Keratinocyte (primary cell): ENCODE measurements at regions not wholly inside any gene's neighbourhood (a gene's known extent, or its start where the extent isn't known, plus 50 kb on each side); places are given as distances from the start of the nearest gene placed in this dataset.

Source experiments
- DNase-seq: peaks from one replicate; pipeline ENCODE4 v3.0.0-alpha.2; 2011; ENCODE audit warnings: low read depth, missing footprints, low spot score
- FAIRE-seq: peaks from 2 replicates; lab custom pipeline; 2011; peaks lifted over from hg19 to GRCh38; lab: Jason Lieb, UNC
- H2AFZ ChIP-seq: 2 replicates; pipeline ENCODE4 v1.6.0; 2012; ENCODE audit warnings: low read length, control low read depth, inconsistent platforms; ENCODE audit not compliant: control insufficient read depth
- H3K27ac ChIP-seq: 2 replicates; pipeline ENCODE4 v1.5.1; 2011; ENCODE audit warnings: low read length; ENCODE audit not compliant: control insufficient read depth, insufficient read depth
- H3K27me3 ChIP-seq: 3 replicates; pipeline ENCODE4 v1.6.0; 2011; ENCODE audit warnings: low read length; ENCODE audit not compliant: control insufficient read depth, insufficient read depth; ENCODE audit errors: extremely low read depth
- H3K36me3 ChIP-seq, 2 experiments: 2 replicates in 1 of 2; 3 replicates in 1 of 2; pipeline ENCODE4 v1.5.1; 2011; ENCODE audit warnings: low read length in 2 of 2, mild to moderate bottlenecking in 1 of 2; ENCODE audit not compliant: control insufficient read depth in 2 of 2, insufficient read depth in 2 of 2; ENCODE audit errors: extremely low read depth in 1 of 2
- H3K4me1 ChIP-seq: 3 replicates; pipeline ENCODE4 v1.5.1; 2011; ENCODE audit warnings: low read length; ENCODE audit not compliant: control insufficient read depth, insufficient read depth; ENCODE audit errors: extremely low read depth
- H3K4me2 ChIP-seq: 3 replicates; pipeline ENCODE4 v1.6.0; 2011; ENCODE audit warnings: low read depth, low read length; ENCODE audit not compliant: control insufficient read depth, insufficient read depth; ENCODE audit errors: extremely low read depth
- H3K4me3 ChIP-seq, 3 experiments: fragments of 200-600 bp in 1 of 3; sonication (generic) in 1 of 3; 2 replicates in 2 of 3; 3 replicates in 1 of 3; pipeline ENCODE4 v1.5.1; 2011 to 2016; ENCODE audit warnings: low read length in 3 of 3, mild to moderate bottlenecking in 3 of 3, control low read depth in 2 of 3, inconsistent platforms in 1 of 3, low read depth in 1 of 3, mixed read lengths in 1 of 3, mixed run types in 1 of 3, moderate library complexity in 1 of 3; ENCODE audit not compliant: control insufficient read depth in 2 of 3, insufficient read depth in 2 of 3; ENCODE audit errors: extremely low read depth in 1 of 3
- H3K79me2 ChIP-seq: 2 replicates; pipeline ENCODE4 v1.6.0; 2012; ENCODE audit warnings: low read length; ENCODE audit not compliant: control insufficient read depth, insufficient read depth
- H3K9ac ChIP-seq: 3 replicates; pipeline ENCODE4 v1.6.0; 2011; ENCODE audit warnings: low read length; ENCODE audit not compliant: control insufficient read depth, insufficient read depth; ENCODE audit errors: extremely low read depth
- H3K9me1 ChIP-seq: 3 replicates; pipeline ENCODE4 v1.6.0; 2011; ENCODE audit warnings: low read length; ENCODE audit not compliant: control insufficient read depth, insufficient read depth; ENCODE audit errors: extremely low read depth
- H3K9me3 ChIP-seq: 2 replicates; pipeline ENCODE4 v1.5.1; 2012; ENCODE audit warnings: low read depth, low read length; ENCODE audit not compliant: control insufficient read depth
- H4K20me1 ChIP-seq: 3 replicates; pipeline ENCODE4 v1.6.0; 2011; ENCODE audit warnings: low read length; ENCODE audit not compliant: control insufficient read depth, insufficient read depth; ENCODE audit errors: extremely low read depth
- CTCF ChIP-seq, 3 experiments: IDR thresholded peaks in 1 of 3; conservative IDR thresholded peaks in 1 of 3; optimal IDR thresholded peaks in 1 of 3; 2 replicates in 2 of 3; 3 replicates in 1 of 3; pipeline versions ENCODE3 to v1.5.1; 2011; ENCODE audit warnings: low read length in 3 of 3, mild to moderate bottlenecking in 3 of 3, moderate library complexity in 2 of 3, control low read depth in 1 of 3, inconsistent platforms in 1 of 3; ENCODE audit not compliant: insufficient read depth in 2 of 3; ENCODE audit errors: extremely low read depth in 1 of 3
- EZH2 ChIP-seq: IDR thresholded peaks from one replicate; pipeline ENCODE4 v1.6.1; 2012; ENCODE audit warnings: inconsistent platforms, mild to moderate bottlenecking, low read length, moderate library complexity
- dilution Hi-C: fragments of 300-500 bp; cut with MboI; formaldehyde crosslinking; loops from one replicate; pipeline ENCODE4 v1.7.0; 2020; ENCODE audit warnings: low sequenced_read_pairs; ENCODE audit not compliant: extremely low pct_ligation_motif_present

- no peak for DNase-seq
- dilution Hi-C loops: no loop called here
- Histone ChIP-seq H3K4me3 (no peak overlapping the region), H3K9me3 (no peaks in the 10 kb centered on the region), H3K4me1 (no peaks in the 10 kb centered on the region), H2AFZ (no peak overlapping the region), H3K36me3 (no peaks in the 10 kb centered on the region), H3K79me2 (no peaks in the 10 kb centered on the region), H3K9me1 (no peaks in the 10 kb centered on the region), H3K4me2 (no peak overlapping the region), H3K9ac (no peak overlapping the region), H3K27ac (no peak overlapping the region), H3K27me3 (no peaks in the 10 kb centered on the region), H4K20me1 (no peaks in the 10 kb centered on the region)
- FAIRE-seq: no peak
- TF ChIP-seq CTCF (optimal IDR thresholded peaks at IDR 0.05 in 1 of 3, IDR thresholded peaks at IDR 0.05 in 1 of 3, conservative IDR thresholded peaks at IDR 0.05 in 1 of 3; ENCODE audit: extremely low read depth in 1 of 3, insufficient read depth in 2 of 3, low read length in 3 of 3): no peak
- TF ChIP-seq EZH2: no peak
Observed at GRCh38 chrX:13153796-13154195, 109.4 kb upstream of the FAM9C start.

- no peak overlapping the region for H2AFZ ChIP-seq
- FAIRE-seq (no peak), DNase-seq (no peak)
- dilution Hi-C loops: no loop called here
- no peak overlapping the region for H3K4me2 ChIP-seq
- TF ChIP-seq CTCF (optimal IDR thresholded peaks at IDR 0.05 in 1 of 3, IDR thresholded peaks at IDR 0.05 in 1 of 3, conservative IDR thresholded peaks at IDR 0.05 in 1 of 3; ENCODE audit: extremely low read depth in 1 of 3, insufficient read depth in 2 of 3, low read length in 3 of 3) (no peak), EZH2 (no peak)
- no peaks in the 10 kb centered on the region for H3K27me3 ChIP-seq
- H3K9me1 ChIP-seq: no peaks in the 10 kb centered on the region
- no peaks in the 10 kb centered on the region for H3K9me3 ChIP-seq
- H3K36me3 ChIP-seq: no peaks in the 10 kb centered on the region
- H3K27ac ChIP-seq: no peak overlapping the region
- no peak overlapping the region for H3K4me3 ChIP-seq
- no peaks in the 10 kb centered on the region for H3K79me2 ChIP-seq
- H3K9ac ChIP-seq: no peak overlapping the region
- H3K4me1 ChIP-seq: no peaks in the 10 kb centered on the region
- no peaks in the 10 kb centered on the region for H4K20me1 ChIP-seq
Observed at GRCh38 chrX:13152518-13153185, 108.2 kb upstream of the FAM9C start.
